HPDE6-E6E7 (cell line): ENCODE measurements at regions not wholly inside any gene's neighbourhood (a gene's known extent, or its start where the extent isn't known, plus 50 kb on each side); places are given as distances from the start of the nearest gene placed in this dataset.
"Not testable (repeated sequence)": the region's sequence is repeated elsewhere in the genome, so short reads cannot be mapped to it uniquely, and the experiment has no call there.

Experiments used
- DNase-seq: peaks from one replicate; pipeline ENCODE4 v3.0.0; 2011; ENCODE audit warnings: missing footprints; ENCODE audit errors: extremely low spot score

DNA sequence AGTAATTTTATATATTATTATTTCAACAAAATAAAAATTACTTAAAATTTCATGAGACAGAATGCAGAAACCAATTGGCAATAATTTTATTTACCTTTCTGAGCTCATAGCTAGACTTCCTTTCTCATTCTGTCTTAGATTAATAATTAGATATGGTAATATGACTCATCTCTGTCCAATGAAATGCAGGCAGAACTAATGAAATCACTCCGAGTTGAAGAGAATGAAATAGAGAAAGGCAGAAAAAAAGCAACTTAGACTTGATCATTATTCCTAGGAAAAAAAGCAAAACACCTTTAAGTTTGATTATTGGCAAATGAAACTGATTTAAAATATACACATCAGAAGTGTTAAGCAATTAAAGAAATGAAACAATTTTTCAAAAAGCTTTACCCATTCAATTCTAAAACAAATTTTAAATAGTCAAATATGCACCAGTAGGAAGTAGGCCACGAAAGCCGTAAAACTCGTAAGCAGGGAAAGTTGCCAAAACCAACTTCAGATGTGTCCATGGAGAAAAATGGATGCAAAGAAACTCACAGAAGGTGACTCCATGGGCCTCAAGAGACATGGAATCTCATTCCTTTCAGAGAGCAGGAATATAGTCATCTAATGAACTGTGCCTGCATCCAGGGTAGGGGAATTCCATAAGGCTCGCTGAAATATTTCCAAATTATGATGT is 293.8 kb upstream of the RGS17 start:
- DNase-seq = no peak

DNA sequence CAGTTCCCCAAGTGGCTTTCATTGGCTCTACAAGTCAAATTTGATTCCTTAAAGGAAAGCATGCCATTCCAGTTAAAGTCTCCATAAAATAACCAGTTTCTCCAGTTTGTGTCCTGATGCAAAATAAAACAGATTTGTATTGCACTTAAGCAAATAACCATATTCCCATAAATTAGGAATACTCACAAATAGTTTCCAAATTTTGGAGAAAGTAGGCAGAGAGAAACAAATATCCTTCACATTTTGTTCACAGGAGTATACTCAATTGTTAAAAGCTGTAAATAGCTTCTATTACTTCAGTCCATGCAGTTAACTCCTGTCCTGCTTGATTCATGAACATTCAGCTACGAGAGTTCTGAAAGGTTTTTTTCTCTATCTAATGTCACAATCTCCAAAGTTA is 281.4 kb upstream of the RGS17 start:
- DNase-seq = no peak

DNA sequence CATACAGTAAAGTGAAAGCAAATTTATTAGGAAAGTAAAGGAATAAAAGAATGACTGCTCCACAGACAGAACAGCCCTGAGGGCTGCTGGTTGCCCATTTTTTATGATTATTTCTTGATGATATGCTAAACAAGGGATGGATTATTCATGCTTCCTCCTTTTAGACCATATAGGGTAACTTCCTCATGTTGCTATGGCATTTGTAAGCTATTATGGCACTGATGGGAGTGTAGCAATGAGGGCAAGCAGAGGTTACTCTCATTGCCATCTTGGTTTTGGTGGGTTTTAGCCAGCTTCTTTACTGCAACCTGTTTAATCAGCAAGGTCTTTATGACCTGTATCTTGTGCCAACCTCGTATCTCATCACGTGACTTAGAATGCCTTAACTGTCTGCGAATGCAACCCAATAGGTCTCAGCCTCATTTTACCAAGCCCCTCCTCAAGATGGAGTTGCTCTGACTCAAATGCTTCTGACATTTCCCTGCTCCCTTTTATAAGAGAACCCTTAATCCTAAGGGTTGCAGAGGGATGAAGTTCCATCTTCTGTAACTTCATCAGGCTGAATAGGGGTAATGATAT is 280.1 kb upstream of the RGS17 start:
- DNase-seq = no peak

DNA sequence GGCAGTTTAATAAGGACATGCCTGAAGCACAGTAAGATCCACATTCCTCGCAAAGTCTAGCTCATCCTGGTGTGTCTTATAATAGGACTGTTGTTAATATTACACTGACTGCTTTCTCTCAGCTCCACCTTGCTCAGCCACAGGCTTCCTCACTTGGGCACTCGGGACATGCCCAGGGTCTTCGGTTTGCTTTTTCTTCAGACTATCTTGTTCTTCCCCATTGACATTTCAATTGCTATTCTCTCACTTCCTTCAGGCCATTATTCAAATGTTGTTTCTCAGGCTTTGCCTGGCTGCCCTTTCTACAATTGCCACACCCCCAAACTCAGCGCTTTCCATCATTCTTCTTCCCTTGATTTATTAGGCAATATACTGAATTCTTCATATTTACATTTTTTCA is 274.8 kb upstream of the RGS17 start:
- DNase-seq = no peak

DNA sequence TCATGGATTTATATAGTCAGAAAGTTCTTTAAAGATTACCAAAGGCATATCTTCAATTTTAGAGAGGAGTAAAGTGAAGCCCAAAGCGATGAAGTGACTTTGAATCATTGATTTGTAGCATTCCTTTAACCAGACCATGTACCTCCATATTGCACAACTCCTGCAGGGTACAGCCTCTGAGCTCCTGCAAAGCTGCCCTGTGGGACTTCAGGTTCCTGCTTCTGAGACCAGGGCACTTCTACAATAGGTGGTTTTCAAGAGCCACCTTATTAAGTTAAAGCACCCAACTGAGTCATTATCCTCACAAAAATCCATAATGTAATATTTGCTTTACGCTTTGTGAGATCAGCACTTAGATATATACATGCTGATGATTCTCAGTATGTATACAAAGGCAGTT is 270.7 kb upstream of the RGS17 start:
- no peak for DNase-seq

DNA sequence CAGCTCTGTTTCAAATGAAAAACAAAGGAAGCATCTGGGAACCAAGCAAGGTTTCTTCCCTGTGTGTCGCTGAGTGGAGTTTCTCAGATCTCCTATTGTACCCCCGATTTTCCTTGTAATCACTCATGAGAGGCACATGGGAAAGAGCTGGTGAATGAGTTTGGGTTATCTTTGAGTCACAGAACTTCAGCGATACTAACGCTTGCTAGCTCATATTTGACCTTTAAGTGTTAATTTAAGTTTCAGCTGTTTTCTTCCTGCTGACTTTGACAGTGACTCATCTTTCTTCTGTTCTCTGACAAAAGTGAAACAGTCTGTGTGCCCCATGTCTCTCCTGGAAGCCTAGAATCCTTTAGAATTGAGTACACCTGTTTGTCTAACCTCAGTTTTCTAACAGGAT is 261.1 kb upstream of the RGS17 start:
- peak; percentile 21 for DNase-seq

DNA sequence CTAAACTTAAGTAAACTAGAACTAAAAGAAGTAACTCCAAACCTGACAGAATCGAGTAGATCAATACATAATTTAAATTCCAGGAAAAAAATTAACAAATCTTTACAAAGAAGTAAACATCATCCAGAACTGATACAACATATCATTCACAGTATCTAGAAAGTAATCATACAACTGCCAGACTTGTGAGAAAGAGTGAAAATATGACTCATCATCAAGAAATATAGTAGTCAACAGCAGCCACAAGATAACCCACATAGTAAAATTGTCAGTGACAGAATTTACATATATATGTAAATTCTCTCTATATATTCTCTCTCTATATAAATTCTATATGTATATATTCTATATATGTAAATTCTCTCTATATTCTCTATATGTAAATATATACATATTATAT is 242.8 kb upstream of the RGS17 start:
- DNase-seq = no peak

DNA sequence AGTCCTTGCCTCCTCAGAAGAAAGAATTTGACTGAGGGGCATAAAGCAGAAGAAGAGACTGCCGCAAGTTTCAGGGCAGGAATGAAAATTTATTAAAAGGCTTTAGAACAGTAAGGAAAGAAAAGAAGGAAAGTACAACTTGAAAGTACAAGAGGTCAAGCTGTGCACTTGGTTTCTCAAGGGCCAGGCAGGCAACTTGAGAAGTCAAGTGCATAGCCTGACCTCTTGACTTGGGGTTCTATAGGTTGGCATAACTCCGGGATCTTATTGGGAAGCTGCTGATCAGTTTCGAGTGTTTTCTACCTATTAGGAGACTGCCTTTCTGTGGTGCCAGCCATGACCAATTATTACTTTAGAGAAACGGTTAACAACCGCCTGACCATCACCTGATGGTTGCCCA is 237.0 kb upstream of the RGS17 start:
- DNase-seq = no peak

DNA sequence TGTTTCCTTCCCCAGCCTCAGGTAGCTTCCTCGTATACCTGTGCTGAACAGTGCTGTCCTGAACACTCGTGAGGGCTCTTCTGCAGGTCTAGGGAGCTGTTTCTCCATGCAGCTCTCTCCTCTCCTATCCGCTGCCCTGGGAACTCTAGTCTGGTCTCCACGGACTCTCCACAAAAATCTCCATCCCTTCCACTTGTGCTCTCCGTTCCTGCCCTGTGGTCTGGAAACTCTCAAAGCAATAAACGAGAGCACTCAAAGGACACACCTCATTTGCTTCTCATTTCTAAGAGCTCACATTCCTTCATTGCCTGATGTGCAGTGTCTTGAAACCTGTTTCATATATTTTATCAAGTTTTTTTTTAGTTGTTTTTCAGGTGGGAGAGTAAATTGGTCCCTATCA is 235.9 kb upstream of the RGS17 start:
- DNase-seq = no peak

DNA sequence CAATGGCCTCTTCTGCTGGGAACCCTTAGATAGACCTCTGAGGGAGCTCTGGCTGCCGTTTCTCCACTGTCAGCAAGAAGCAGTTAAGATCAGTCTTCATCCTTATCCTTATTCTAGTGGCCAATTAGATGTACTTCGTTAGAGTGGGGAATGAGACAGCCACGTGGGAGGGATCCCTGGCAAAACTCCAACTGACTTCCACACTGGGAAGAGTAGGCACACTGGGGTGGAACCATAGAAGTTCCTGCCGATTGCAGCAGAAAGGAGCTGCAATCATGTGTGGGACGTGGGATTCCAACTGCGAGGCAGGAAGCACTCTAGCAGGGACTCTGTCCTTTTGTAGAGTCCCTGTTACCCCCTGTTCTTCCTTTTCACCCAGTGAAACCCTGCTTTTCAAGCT is 226.3 kb upstream of the RGS17 start:
- DNase-seq = no peak

DNA sequence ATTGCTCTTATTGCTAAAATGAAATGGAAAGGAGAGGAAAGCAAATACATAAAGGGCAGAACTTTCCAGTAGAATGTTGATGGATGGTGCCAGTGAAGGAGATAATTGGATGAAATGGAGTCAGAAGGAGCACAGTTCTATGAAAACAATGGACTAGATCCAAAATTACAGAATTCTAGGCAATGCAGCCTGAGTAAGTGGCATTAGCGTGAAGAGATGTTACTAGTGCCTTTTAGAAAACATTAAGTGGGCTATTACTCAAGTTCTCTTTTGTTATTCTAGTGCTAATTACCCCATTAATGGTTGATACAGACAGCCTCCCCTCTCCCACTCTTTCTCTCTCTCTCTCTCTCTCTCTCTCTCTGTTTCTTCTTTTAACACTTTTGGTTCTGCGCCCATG is 209.5 kb upstream of the RGS17 start:
- no peak for DNase-seq

DNA sequence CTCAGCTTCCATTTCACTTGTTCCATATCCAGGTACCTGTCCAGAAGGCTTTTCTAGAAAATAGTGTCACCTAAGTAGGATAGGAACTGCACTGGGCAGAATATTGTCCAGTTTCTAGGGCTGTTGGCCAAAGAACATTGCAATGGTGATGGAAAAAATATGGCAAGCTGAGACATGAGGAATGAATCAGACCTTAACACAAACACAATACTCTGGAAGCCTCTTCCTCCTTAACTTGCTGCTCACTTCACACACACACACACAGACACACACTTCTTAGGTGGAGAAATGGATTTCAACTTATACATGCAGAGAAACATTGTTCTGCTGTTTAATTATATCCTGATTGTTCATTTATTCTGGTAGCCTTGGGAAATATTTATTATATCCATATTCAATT is 203.0 kb upstream of the RGS17 start:
- peak; percentile 22 for DNase-seq

DNA sequence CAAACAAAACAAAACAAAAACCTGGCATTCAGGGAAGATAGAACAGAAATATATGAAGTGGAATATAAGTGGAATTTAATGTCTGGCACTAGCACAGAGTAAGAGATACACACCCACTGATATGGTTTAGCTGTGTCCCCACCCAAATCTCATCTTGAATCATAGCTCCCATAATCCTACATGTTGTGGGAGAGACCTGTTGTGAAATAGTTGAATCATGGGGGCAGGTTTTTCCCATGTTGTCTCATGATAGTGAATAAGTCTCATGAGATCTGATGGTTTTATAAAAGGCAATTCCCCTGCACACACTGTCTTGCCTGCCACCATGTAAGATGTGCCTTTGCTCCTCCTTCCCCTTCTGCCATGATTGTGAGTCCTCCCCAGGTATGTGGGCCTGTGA is 200.1 kb upstream of the RGS17 start:
- DNase-seq = not testable (repeated sequence)

DNA sequence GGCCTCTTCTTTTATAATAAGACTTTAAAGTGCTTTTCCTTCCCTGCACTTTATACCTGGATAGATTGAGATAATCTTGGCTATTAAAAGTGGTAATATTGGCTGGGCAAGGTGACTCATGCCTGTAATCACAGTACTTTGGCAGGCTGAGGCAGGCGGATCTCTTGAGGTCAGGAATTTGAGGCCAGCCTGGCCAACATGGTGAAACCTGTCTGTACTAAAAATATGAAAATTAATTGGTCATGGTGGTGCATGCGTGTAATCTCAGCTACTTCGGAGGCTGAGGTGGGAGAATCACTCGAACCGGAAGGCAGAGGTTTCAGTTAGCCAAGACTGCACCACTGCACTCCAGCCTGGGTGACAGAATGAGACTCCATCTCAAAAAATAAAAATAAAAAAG is 197.1 kb upstream of the RGS17 start:
- DNase-seq = no peak

DNA sequence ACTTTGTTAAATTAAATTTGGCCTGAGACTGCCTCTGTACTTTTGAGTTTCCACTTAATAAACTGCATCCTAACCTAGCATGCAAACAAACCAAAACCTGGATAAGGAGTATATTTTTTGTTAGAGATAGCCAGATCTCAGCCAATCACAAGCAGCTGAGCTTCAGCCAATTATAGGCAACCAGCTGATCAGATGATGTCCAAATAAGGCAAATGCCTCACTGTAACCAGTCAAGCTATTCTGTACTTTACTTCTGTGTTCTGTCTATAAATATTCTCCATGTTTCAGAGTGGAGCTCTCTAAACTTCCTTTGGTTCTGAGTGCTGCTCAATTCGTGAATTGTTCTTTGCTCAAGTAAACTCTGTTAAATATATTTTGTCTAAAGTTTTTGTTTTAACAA is 194.6 kb upstream of the RGS17 start:
- DNase-seq = no peak

DNA sequence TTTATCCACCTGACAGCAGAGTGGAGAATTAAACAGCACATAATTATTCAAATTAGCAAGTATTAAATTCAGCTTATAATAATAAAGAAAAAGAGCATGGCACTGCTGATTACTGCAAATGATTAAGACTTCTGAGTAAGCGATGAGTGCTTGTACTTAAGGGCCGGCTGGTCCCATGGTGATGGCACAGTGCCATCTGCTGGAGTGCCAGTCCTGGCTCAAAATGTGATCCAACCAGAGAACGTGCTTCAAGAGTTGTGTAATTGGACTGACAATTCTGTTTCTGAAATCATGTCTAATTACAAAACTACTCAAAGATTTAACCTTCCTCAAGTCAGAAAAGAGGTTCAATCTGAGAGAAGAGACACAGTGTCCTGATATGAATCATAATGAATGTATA is 181.6 kb upstream of the RGS17 start:
- DNase-seq = peak; percentile 46

DNA sequence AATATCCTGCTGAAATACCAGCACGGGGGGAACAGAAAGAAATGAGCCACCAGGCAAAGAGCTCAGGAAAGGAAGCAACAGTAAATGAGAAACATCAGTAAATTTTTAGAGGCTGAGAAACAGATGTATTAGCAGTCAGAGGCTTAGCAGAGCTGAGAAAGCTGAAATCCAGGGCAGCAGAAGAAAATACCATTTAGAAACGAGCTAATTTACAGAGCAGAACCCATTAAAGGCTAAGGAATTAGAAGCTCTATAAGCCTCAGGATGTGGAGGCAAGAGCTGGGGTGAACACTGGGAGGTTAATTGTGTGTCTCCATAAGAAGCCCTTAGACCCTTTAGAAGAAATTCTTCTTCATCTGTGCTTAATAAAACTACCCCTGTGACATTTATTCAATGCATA is 178.6 kb upstream of the RGS17 start:
- DNase-seq = no peak

DNA sequence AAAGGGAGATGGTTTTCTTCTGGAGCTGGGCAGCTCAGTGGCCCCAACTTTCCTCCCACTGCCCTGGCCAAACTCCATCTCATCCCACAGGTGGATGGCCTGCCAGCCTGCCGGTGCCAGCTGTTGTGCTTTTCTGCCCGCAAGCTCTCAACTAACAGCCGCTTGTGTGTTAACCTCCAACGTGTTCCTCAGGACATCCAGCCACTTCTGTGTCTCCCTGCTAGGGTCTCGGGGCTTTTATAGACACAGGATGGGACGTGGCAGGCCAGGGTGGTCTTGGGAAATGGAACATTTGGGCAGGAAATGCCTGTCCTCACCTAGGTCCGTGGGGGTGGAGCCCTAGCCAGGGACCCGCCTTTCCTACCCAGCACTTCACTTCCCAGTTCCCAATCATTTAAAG is 171.1 kb upstream of the RGS17 start:
- DNase-seq = no peak

DNA sequence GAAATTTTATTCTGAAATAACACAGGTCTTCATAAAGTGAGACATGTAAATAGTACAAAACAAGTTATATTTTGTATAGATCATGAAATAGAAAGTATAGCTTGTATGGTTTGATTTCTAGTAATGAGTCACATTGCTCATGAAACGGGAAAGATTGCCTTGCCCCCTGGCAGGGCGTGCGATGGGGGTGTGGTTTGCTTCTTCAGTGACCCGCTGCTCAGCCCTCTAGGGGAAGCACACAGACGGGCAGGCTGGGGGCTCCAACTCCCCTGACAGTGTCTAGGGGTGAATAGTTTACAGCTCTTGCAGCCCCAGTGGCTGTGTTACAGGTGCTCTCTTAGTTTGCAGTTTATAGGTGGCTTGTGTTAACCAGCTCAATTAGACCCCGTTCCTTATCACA is 170.5 kb upstream of the RGS17 start:
- no peak for DNase-seq

DNA sequence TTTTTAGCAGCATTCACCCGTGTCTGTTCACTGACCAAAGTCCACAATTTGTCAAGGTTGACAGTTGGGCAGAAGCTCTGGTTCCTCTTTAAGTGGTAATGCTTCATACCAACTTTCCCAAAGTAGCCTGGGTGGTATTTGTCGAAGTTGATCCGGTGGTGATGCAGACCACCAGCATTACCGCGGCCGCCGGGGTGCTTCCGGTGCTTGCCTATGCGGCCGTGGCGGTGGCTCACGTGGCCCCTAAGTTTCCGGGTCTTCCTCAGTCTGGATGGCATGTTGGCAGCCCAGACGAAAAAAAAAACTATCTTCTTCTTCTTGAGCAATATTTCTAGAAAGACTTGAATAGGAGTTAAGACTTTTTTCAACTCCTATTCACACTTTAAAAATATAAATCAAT is 151.4 kb upstream of the RGS17 start:
- not testable (repeated sequence) for DNase-seq

DNA sequence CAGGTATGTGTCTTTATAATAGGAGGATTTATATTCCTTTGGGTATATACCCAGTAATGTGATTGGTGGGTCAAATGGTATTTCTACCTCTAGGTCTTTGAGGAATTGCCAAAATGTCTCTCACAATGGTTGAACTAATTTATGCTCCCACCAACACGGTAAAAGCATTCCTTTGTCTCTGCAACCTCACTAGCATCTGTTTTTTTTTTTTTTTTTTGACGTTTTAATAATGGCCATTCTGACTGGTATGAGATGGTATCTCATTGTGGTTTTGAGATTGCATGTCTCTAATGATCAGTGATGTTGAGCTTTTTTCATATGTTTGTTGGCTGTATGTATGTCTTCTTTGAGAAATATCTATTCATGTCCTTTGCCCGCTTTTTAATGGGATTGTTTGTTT is 144.9 kb upstream of the RGS17 start:
- DNase-seq = no peak

DNA sequence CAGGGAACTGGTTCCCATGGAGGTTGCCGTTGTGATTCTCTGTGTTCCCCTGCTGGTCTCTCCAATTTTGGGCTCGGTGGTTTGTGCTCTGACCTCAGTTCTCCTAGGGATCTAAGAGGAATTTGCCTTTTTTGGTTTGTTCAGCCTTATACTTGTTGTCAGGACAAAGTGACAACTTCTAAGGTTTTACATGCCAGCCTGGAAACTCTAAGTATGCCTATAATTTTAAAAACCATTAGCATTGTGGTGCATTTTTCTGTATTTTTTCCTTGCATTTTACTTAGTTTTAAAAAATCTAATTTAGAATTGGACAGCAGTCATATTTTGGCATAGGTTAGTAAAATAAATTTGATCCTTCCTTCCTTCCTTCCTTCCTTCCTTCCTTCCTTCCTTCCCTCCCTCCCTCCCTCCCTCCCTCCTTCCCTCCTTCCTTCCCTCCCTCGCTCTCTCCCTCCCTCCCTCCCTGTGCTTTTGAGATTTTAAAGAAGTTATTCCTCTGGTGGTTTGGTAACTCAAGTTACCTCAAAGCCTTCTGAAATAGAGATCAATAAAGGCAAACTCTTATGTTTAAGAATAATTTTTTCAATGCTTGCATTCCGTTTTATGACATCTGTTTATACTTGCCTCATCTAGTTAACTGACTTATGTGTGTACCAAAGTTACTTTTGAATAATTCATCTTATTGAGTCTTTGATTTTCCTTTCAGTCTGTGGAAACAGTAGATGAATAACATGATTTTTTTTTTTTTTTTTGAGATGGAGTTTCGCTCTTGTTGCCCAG is 141.3 kb upstream of the RGS17 start:
- no peak for DNase-seq

DNA sequence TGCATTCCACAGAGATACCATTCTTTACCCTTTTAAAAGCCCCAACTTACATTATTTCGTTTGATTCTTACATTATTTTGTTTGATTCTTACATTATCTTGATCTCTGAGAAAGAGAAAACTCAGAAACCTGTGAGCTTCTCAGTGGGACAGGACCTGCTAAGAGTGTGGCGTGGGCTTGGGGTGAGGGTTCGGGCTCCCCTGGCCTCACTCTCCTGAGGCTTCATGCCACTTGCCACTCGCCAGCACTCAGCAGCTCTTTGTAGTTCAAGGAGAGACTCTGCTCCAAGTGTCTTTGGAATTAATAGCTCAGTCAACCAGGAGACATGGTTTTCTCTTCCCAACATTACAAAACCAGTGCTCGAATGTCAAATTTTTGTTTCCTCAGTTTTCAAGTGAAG is 132.4 kb upstream of the RGS17 start:
- DNase-seq = no peak
